Cardiac septum (tissue), 1 donor: ENCODE measurements at regions not wholly inside any gene's neighbourhood (a gene's known extent, or its start where the extent isn't known, plus 50 kb on each side); places are given as distances from the start of the nearest gene placed in this dataset.
"Not testable (repeated sequence)": the region's sequence is repeated elsewhere in the genome, so short reads cannot be mapped to it uniquely, and the experiment has no call there.

Experiments used
- DNase-seq: peaks from one replicate; pipeline ENCODE4 v3.0.0-alpha.2; 2020; ENCODE audit warnings: low spot score
- intact Hi-C: fragments of 100-400 bp; cut with DNase I; formaldehyde crosslinking; loops from one replicate; pipeline ENCODE4 v1.14.0; 2022
- donor health status: DM: no; HTN: no; CAD: no.

- no peak for DNase-seq
- intact Hi-C loops = no loop called here
Observed at GRCh38 chr22:33971561-33971961, 51.3 kb upstream of the LARGE1 start.

- intact Hi-C loops = no loop called here
- no peak for DNase-seq
Observed at GRCh38 chr22:33975841-33976240, 55.6 kb upstream of the LARGE1 start.

- DNase-seq = no peak
- intact Hi-C loops = no loop called here
Observed at GRCh38 chr22:33983558-33983957, 63.3 kb upstream of the LARGE1 start.

- DNase-seq = no peak
- intact Hi-C loops = no loop called here
Observed at GRCh38 chr22:33984211-33984610, 63.9 kb upstream of the LARGE1 start.

GRCh38 chr22:33984656-33985285 lies 64.5 kb upstream of the LARGE1 start:
- no peak for DNase-seq
- intact Hi-C loops = no loop called here

GRCh38 chr22:33985506-33985905 lies 65.2 kb upstream of the LARGE1 start:
- intact Hi-C loops = no loop called here
- DNase-seq = no peak

- intact Hi-C loops = no loop called here
- no peak for DNase-seq
Observed at GRCh38 chr22:33986167-33986771, 66.0 kb upstream of the LARGE1 start.

- intact Hi-C loops = no loop called here
- no peak for DNase-seq
Observed at GRCh38 chr22:33986954-33987353, 66.7 kb upstream of the LARGE1 start.

- intact Hi-C loops, DNase-seq: not testable (repeated sequence)
Observed at GRCh38 chr22:33989263-33989662, 69.0 kb upstream of the LARGE1 start.

- intact Hi-C loops = no loop called here
- DNase-seq = no peak
Observed at GRCh38 chr22:33991620-33992019, 71.3 kb upstream of the LARGE1 start.

- intact Hi-C loops = no loop called here
- no peak for DNase-seq
Observed at GRCh38 chr22:33996824-33997223, 76.5 kb upstream of the LARGE1 start.

- no peak for DNase-seq
- intact Hi-C loops = no loop called here
Observed at GRCh38 chr22:34000879-34001526, 80.7 kb upstream of the LARGE1 start.

- DNase-seq = no peak
- intact Hi-C loops = no loop called here
Observed at GRCh38 chr22:34001701-34002466, 81.6 kb upstream of the LARGE1 start.

GRCh38 chr22:34004058-34004457 lies 83.8 kb upstream of the LARGE1 start:
- DNase-seq = no peak
- intact Hi-C loops = no loop called here

- intact Hi-C loops = no loop called here
- no peak for DNase-seq
Observed at GRCh38 chr22:34010259-34010658, 90.0 kb upstream of the LARGE1 start.

GRCh38 chr22:34015642-34016041 lies 95.4 kb upstream of the LARGE1 start:
- intact Hi-C loops = no loop called here
- DNase-seq = no peak

GRCh38 chr22:34017205-34017604 lies 96.9 kb upstream of the LARGE1 start:
- intact Hi-C loops = no loop called here
- no peak for DNase-seq

GRCh38 chr22:34019190-34019845 lies 99.0 kb upstream of the LARGE1 start:
- intact Hi-C loops = no loop called here
- DNase-seq = no peak

GRCh38 chr22:34035209-34035608 lies 114.9 kb upstream of the LARGE1 start:
- intact Hi-C loops = no loop called here
- no peak for DNase-seq

GRCh38 chr22:34036931-34037330 lies 116.7 kb upstream of the LARGE1 start:
- no peak for DNase-seq
- intact Hi-C loops = no loop called here
